ENCODE measurements at regions not wholly inside any gene's neighbourhood (a gene's known extent, or its start where the extent isn't known, plus 50 kb on each side); places are given as distances from the start of the nearest gene placed in this dataset.

GRCh38 chr1:208449951-208450350 is 205.8 kb upstream of the PLXNA2 start:
- TF ChIP-seq BHLHE40 (IDR thresholded peaks at IDR 0.05; ENCODE audit: borderline replicate concordance) (no peak), TARDBP (IDR thresholded peaks at IDR 0.05) (no peak), ELF4 (IDR thresholded peaks at IDR 0.05) (no peak), LEF1 (IDR thresholded peaks at IDR 0.05; ENCODE audit: borderline replicate concordance) (no peak), FOXA1 (IDR thresholded peaks at IDR 0.05) (no peak), ZNF384 (IDR thresholded peaks at IDR 0.05) (no peak)
